Endothelial cell of umbilical vein (primary cell): ENCODE measurements at regions not wholly inside any gene's neighbourhood (a gene's known extent, or its start where the extent isn't known, plus 50 kb on each side); places are given as distances from the start of the nearest gene placed in this dataset.
"Not testable (repeated sequence)": the region's sequence is repeated elsewhere in the genome, so short reads cannot be mapped to it uniquely, and the experiment has no call there.

Experiments used
- BruUV-seq: library from RNA; stranded (reverse); fragments of 400-500 nt; replicated peaks from 2 replicates; lab custom pipeline; 2021; lab: Mats Ljungman, UMichigan
- CTCF ChIA-PET: fragments of 300-600, 350-600 bp; sonication (Branson Sonifier 250); formaldehyde crosslinking; loops from one replicate; lab custom pipeline; 2021; ENCODE audit warnings: antibody characterized with exemption, inconsistent platforms; lab: Charles Lee
- POLR2A ChIA-PET: fragments of 300-600, 350-600 bp; sonication (Branson Sonifier 250); formaldehyde crosslinking; loops from one replicate; lab custom pipeline; 2021; ENCODE audit warnings: antibody characterized with exemption, inconsistent platforms; lab: Charles Lee
- DNase-seq: peaks from one replicate; pipeline ENCODE4 v3.0.0-alpha.2; 2011; ENCODE audit warnings: low read depth, low spot score
- FAIRE-seq: peaks from 2 replicates; lab custom pipeline; 2011; peaks lifted over from hg19 to GRCh38; lab: Jason Lieb, UNC
- H2AFZ ChIP-seq: 2 replicates; pipeline ENCODE4 v1.6.0; 2012; ENCODE audit warnings: low read depth, low read length, control low read depth, inconsistent platforms
- H3K27ac ChIP-seq: 2 replicates; pipeline ENCODE4 v1.5.1; 2011; ENCODE audit warnings: low read depth, mild to moderate bottlenecking, control low read depth, low read length, moderate library complexity; ENCODE audit not compliant: insufficient read depth
- H3K27me3 ChIP-seq, 2 experiments: 2 replicates each; pipeline versions ENCODE4 v1.6.0 to v1.6.1; 2011; ENCODE audit warnings: low read length in 2 of 2, mixed read lengths in 1 of 2; ENCODE audit not compliant: control insufficient read depth in 2 of 2, insufficient read depth in 2 of 2
- H3K36me3 ChIP-seq, 2 experiments: 2 replicates in 1 of 2; 3 replicates in 1 of 2; pipeline ENCODE4 v1.5.1; 2011; ENCODE audit warnings: low read length in 2 of 2, mild to moderate bottlenecking in 1 of 2, moderate library complexity in 1 of 2; ENCODE audit not compliant: control insufficient read depth in 2 of 2, insufficient read depth in 2 of 2; ENCODE audit errors: extremely low read depth in 1 of 2
- H3K4me1 ChIP-seq: 3 replicates; pipeline ENCODE4 v1.5.1; 2011; ENCODE audit warnings: mild to moderate bottlenecking, low read length; ENCODE audit not compliant: control insufficient read depth, insufficient read depth; ENCODE audit errors: extremely low read depth
- H3K4me2 ChIP-seq: 2 replicates; pipeline ENCODE4 v1.6.1; 2011; ENCODE audit warnings: low read length, control low read depth, mixed read lengths; ENCODE audit not compliant: insufficient read depth
- H3K4me3 ChIP-seq, 3 experiments: fragments of 200-600 bp in 1 of 3; sonication (generic), shearing (Covaris generic) in 1 of 3; replicated peaks in 1 of 3; 2 replicates each; pipeline ENCODE4 v1.5.1; 2011 to 2016; ENCODE audit warnings: control low read depth in 3 of 3, low read length in 3 of 3, mild to moderate bottlenecking in 2 of 3, inconsistent platforms in 1 of 3, low read depth in 1 of 3, moderate library complexity in 1 of 3; ENCODE audit not compliant: insufficient read depth in 1 of 3
- H3K79me2 ChIP-seq: 2 replicates; pipeline ENCODE4 v1.6.0; 2012; ENCODE audit warnings: low read length, inconsistent platforms; ENCODE audit not compliant: control insufficient read depth, insufficient read depth
- H3K9ac ChIP-seq: replicated peaks from 2 replicates; pipeline ENCODE3; 2011; ENCODE audit warnings: low read length, control low read depth; ENCODE audit not compliant: insufficient read depth; ENCODE audit errors: extremely low read depth
- H3K9me1 ChIP-seq: replicated peaks from 3 replicates; pipeline ENCODE4 v1.6.0; 2011; ENCODE audit warnings: mild to moderate bottlenecking, low read length; ENCODE audit not compliant: control insufficient read depth, insufficient read depth; ENCODE audit errors: extremely low read depth
- H3K9me3 ChIP-seq: replicated peaks from 2 replicates; pipeline ENCODE4 v1.5.1; 2012; ENCODE audit warnings: low read length, inconsistent platforms; ENCODE audit not compliant: control insufficient read depth, insufficient read depth
- H4K20me1 ChIP-seq: replicated peaks from 2 replicates; pipeline ENCODE3; 2011; ENCODE audit warnings: mild to moderate bottlenecking, low read length; ENCODE audit not compliant: control insufficient read depth, insufficient read depth; ENCODE audit errors: extremely low read depth
- dilution Hi-C: fragments of 300-500 bp; cut with MboI; formaldehyde crosslinking; loops from one replicate; pipeline ENCODE4 v1.15.0; 2019; ENCODE audit warnings: low sequenced_read_pairs; ENCODE audit not compliant: extremely low pct_ligation_motif_present
- intact Hi-C: fragments of 100-400 bp; cut with micrococcal nuclease; formaldehyde crosslinking; loops from one replicate; pipeline ENCODE4 v1.10.0; 2022

DNA sequence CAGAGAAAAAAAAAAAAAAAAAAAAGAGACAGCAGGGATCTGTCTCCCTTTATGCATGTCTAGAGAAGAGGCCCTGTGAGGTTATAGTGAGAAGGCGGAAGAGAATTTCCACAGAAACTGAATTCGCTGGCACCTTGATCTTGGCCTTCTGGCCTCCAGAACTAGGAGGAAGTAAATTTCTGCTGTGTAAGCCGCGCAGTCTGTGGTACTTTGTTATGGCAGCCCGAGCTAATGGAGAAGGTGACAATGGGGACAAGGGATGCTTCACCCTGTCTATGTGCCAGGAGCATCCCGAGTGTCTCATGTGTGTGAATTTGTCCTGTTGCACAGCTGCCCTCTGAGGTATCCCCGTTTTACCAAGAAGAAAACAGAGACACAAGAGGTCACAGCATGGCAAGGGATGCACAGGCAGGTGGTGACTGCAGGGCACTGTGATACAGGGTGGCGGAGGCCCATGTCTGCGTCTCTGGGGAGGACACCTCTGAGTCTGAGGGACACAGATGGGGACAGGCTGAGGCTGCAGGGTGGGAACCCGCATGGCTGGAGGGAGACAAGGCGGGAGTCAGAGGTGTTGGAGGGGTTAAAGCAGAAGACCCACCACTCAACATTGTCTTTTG, 100.3 kb downstream of the CRLF3 start:
- BruUV-seq, dilution Hi-C loops: not testable (repeated sequence)

DNA sequence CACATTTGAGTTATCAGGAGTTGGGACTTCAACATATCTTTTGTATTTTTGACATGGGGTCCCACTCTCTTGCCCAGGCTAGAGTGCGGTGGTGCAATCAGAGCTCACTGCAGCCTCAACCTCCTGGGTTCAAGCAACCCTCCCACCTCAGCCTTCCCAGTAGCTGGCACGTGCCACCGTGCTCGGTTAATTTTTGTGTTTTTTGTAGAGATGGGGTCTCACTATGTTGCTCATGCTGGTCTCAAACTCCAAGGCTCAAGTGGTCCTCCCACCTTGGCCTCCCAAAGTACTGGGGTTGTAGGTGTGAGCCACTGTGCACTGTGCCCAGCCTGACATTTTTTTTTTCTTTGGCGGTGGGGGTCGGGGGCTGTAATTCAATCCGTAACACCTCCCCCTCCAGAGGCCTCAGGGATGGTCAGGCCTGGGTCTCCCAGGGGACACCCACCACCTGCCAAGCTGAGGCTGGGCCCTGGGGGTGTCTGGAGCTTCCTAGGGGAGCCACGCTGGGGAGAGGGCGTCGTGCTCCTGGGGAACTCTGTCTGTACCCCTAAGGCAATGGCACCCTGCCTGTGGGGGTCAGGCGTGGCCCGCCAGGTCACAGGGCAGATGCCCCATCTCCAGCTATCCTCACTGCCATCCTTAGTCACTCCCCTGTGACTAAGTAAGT, 102.2 kb downstream of the CRLF3 start:
- H4K20me1 ChIP-seq, dilution Hi-C loops, H3K4me1 ChIP-seq, H3K36me3 ChIP-seq, H3K27me3 ChIP-seq, CTCF ChIA-PET, intact Hi-C loops, H3K4me2 ChIP-seq, BruUV-seq, H3K79me2 ChIP-seq, DNase-seq, FAIRE-seq, H2AFZ ChIP-seq, POLR2A ChIA-PET, H3K27ac ChIP-seq, H3K9ac ChIP-seq, H3K9me1 ChIP-seq, H3K4me3 ChIP-seq, H3K9me3 ChIP-seq: not testable (repeated sequence)

More for the DNA sequence above, 100.3 kb downstream of the CRLF3 start:
- H3K4me2 ChIP-seq, H4K20me1 ChIP-seq, POLR2A ChIA-PET, H3K9me3 ChIP-seq, H2AFZ ChIP-seq, CTCF ChIA-PET, intact Hi-C loops, H3K27me3 ChIP-seq, H3K4me1 ChIP-seq, H3K4me3 ChIP-seq, DNase-seq, H3K36me3 ChIP-seq, FAIRE-seq, H3K79me2 ChIP-seq, H3K27ac ChIP-seq, H3K9ac ChIP-seq, H3K9me1 ChIP-seq: not testable (repeated sequence)

DNA sequence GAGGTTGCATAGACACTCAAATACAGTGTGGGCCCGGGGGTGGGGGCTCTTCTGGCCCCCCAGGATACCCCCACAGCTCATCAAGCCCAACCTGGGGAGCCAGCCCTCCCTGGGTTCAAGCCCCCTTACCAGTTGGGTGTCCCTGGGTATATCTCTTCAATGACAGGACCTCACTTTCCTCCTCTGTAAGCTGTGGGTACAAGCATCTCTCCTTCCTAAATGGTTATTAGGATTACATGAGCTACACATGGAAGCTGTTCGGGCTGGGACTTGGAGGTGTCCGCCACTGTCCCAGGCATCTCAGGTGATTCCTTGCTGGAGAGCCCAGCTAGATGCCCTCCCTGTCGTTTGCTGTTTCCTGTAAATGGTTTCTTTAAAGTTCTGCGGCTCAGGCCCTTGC, 103.5 kb downstream of the CRLF3 start:
- FAIRE-seq, H3K9me1 ChIP-seq, DNase-seq, H3K4me2 ChIP-seq, H3K4me1 ChIP-seq, intact Hi-C loops, dilution Hi-C loops, H4K20me1 ChIP-seq, H3K27ac ChIP-seq, H2AFZ ChIP-seq, H3K27me3 ChIP-seq, H3K9me3 ChIP-seq, BruUV-seq, H3K79me2 ChIP-seq, H3K4me3 ChIP-seq, POLR2A ChIA-PET, H3K36me3 ChIP-seq, H3K9ac ChIP-seq: not testable (repeated sequence)
- CTCF ChIA-PET = interaction anchor here (0.7 kb wide), 1 partner anchor 46 kb away, joined by 3 read pairs; no protein-coding TSS in a partner anchor
